IPS-18a (cell line): ENCODE measurements at regions not wholly inside any gene's neighbourhood (a gene's known extent, or its start where the extent isn't known, plus 50 kb on each side); places are given as distances from the start of the nearest gene placed in this dataset.

Experiments
- H3K27ac ChIP-seq: one replicate; pipeline ENCODE4 v1.5.1; 2013; ENCODE audit warnings: low read length
- H3K27me3 ChIP-seq: one replicate; pipeline ENCODE4 v1.6.1; 2013; ENCODE audit warnings: mild to moderate bottlenecking, low read length; ENCODE audit not compliant: control insufficient read depth, insufficient read depth
- H3K36me3 ChIP-seq: one replicate; pipeline ENCODE4 v1.6.1; 2013; ENCODE audit warnings: low read depth, low read length; ENCODE audit not compliant: control insufficient read depth
- H3K4me1 ChIP-seq: one replicate; pipeline ENCODE4 v1.6.1; 2013; ENCODE audit warnings: low read depth, low read length; ENCODE audit not compliant: control insufficient read depth
- H3K4me3 ChIP-seq: one replicate; pipeline ENCODE4 v1.5.1; 2013; ENCODE audit warnings: low read length
- H3K9ac ChIP-seq: one replicate; pipeline ENCODE4 v1.6.1; 2013; ENCODE audit warnings: mild to moderate bottlenecking, low read length, moderate library complexity
- H3K9me3 ChIP-seq: one replicate; pipeline ENCODE4 v1.6.1; 2013; ENCODE audit warnings: low read depth, low read length; ENCODE audit not compliant: control insufficient read depth

GRCh38 chr11:15793043-15793996, 563.0 kb downstream of the SOX6 start:
- H3K36me3 ChIP-seq = no peaks in the 10 kb centered on the region
- no peak overlapping the region for H3K4me3 ChIP-seq
- no peak overlapping the region for H3K9ac ChIP-seq
- H3K4me1 ChIP-seq = no peaks in the 10 kb centered on the region
- H3K27ac ChIP-seq = no peak overlapping the region
- no peaks in the 10 kb centered on the region for H3K27me3 ChIP-seq
- peaks cover 6% of the 10 kb centered on the region for H3K9me3 ChIP-seq

- peaks cover 6% of the 10 kb centered on the region for H3K9me3 ChIP-seq
- no peaks in the 10 kb centered on the region for H3K4me1 ChIP-seq
- H3K27ac ChIP-seq = no peak overlapping the region
- H3K27me3 ChIP-seq = no peaks in the 10 kb centered on the region
- H3K4me3 ChIP-seq = no peak overlapping the region
- no peaks in the 10 kb centered on the region for H3K36me3 ChIP-seq
- H3K9ac ChIP-seq = no peak overlapping the region
Measured at GRCh38 chr11:15794361-15795150, 561.8 kb downstream of the SOX6 start.

DNA sequence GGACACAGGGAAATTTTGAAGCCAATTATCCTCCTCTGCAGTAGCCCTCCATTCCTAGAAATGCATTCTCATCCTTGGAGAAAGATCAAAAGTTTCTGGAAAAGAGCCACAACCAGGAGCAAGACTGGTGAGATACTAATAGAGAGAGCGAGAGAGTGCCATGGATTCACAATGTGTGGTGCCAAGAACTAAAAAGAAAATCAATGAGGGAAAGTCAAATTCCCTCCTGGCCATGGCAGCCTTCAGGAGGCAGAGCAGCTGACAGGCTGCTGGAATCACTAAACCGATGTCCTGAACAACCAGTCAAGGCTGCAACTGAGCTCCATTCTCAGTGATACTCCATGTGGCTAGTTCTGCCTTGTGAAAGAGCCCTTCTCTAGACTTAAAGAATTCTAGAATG, 561.0 kb downstream of the SOX6 start:
- no peaks in the 10 kb centered on the region for H3K36me3 ChIP-seq
- no peaks in the 10 kb centered on the region for H3K27me3 ChIP-seq
- peaks cover 6% of the 10 kb centered on the region for H3K9me3 ChIP-seq
- no peaks in the 10 kb centered on the region for H3K4me1 ChIP-seq
- H3K9ac ChIP-seq = no peak overlapping the region
- H3K27ac ChIP-seq = no peak overlapping the region
- H3K4me3 ChIP-seq = no peak overlapping the region

GRCh38 chr11:15800111-15800800, 556.1 kb downstream of the SOX6 start:
- Histone ChIP-seq H3K9me3 (no peaks in the 10 kb centered on the region), H3K27me3 (no peaks in the 10 kb centered on the region), H3K36me3 (no peaks in the 10 kb centered on the region), H3K4me1 (no peaks in the 10 kb centered on the region), H3K27ac (no peak overlapping the region), H3K4me3 (no peak overlapping the region), H3K9ac (no peak overlapping the region)

DNA sequence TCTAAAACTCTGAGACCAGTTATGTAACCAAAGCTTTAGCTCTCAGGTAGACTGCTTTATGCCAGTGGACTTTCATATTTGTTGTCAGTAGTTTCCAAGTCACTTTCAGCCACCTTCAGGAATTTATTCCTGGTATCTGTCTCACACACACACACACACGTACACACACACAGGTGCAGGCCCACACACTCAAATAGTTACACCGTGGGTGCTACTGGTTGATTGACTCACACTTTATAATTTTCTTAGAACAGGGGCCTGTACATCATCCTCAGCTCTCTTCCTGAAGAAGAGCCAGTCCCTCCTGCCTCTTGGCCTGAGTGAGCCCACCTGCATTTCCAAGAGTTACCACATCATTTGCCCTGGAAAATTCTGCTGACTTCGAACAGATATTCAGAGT, 555.2 kb downstream of the SOX6 start:
- Histone ChIP-seq H3K27me3 (no peaks in the 10 kb centered on the region), H3K9ac (no peak overlapping the region), H3K36me3 (no peaks in the 10 kb centered on the region), H3K27ac (no peak overlapping the region), H3K4me1 (no peaks in the 10 kb centered on the region), H3K9me3 (no peaks in the 10 kb centered on the region), H3K4me3 (no peak overlapping the region)

GRCh38 chr11:15801616-15802015, 554.7 kb downstream of the SOX6 start:
- H3K9ac ChIP-seq = no peak overlapping the region
- no peaks in the 10 kb centered on the region for H3K36me3 ChIP-seq
- H3K27me3 ChIP-seq = no peaks in the 10 kb centered on the region
- H3K4me1 ChIP-seq = no peaks in the 10 kb centered on the region
- H3K27ac ChIP-seq = no peak overlapping the region
- no peak overlapping the region for H3K4me3 ChIP-seq
- no peaks in the 10 kb centered on the region for H3K9me3 ChIP-seq

DNA sequence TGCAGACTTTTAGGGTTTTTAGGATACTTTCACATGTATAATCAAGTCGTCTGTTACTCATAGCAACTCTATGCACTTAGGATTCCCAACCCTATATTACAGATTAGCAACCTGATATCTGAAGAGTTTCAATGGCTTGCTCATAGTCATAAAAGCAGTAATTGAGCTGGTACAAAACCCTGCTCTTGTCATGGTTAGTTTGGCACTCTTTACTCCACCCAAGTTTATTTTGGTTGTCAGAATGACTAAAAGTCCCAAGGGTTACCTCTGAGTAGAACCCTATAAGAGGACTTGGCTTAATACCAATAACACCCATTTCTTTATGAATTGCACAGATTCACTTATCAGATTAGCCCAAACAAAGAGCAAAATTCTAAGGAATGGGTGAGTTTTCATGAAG, 550.6 kb downstream of the SOX6 start:
- Histone ChIP-seq H3K36me3 (no peaks in the 10 kb centered on the region), H3K27ac (no peak overlapping the region), H3K4me3 (no peak overlapping the region), H3K9me3 (no peaks in the 10 kb centered on the region), H3K4me1 (peaks cover 10% of the 10 kb centered on the region), H3K9ac (no peak overlapping the region), H3K27me3 (no peaks in the 10 kb centered on the region)

GRCh38 chr11:15806217-15806616, 550.1 kb downstream of the SOX6 start:
- H3K4me1 ChIP-seq = peaks cover 10% of the 10 kb centered on the region

GRCh38 chr11:15807827-15808226, 548.5 kb downstream of the SOX6 start:
- H3K4me3 ChIP-seq = no peak overlapping the region
- H3K27ac ChIP-seq = no peak overlapping the region
- no peak overlapping the region for H3K9ac ChIP-seq

More at GRCh38 chr11:15806217-15806616, 550.1 kb downstream of the SOX6 start:
- Histone ChIP-seq H3K27me3 (no peaks in the 10 kb centered on the region), H3K9ac (no peak overlapping the region), H3K36me3 (no peaks in the 10 kb centered on the region), H3K27ac (no peak overlapping the region), H3K9me3 (no peaks in the 10 kb centered on the region), H3K4me3 (no peak overlapping the region)

GRCh38 chr11:15810082-15810481, 546.3 kb downstream of the SOX6 start:
- no peaks in the 10 kb centered on the region for H3K27me3 ChIP-seq
- no peak overlapping the region for H3K4me3 ChIP-seq
- H3K27ac ChIP-seq = no peak overlapping the region
- H3K36me3 ChIP-seq = no peaks in the 10 kb centered on the region
- no peak overlapping the region for H3K9ac ChIP-seq
- H3K9me3 ChIP-seq = no peaks in the 10 kb centered on the region
- peaks cover 10% of the 10 kb centered on the region for H3K4me1 ChIP-seq

More at GRCh38 chr11:15807827-15808226, 548.5 kb downstream of the SOX6 start:
- H3K27me3 ChIP-seq = no peaks in the 10 kb centered on the region
- no peaks in the 10 kb centered on the region for H3K36me3 ChIP-seq
- peaks cover 10% of the 10 kb centered on the region for H3K4me1 ChIP-seq
- H3K9me3 ChIP-seq = no peaks in the 10 kb centered on the region

GRCh38 chr11:15810525-15810924, 545.8 kb downstream of the SOX6 start:
- Histone ChIP-seq H3K36me3 (no peaks in the 10 kb centered on the region), H3K4me1 (peaks cover 10% of the 10 kb centered on the region), H3K27ac (no peak overlapping the region), H3K9me3 (no peaks in the 10 kb centered on the region), H3K4me3 (no peak overlapping the region), H3K9ac (no peak overlapping the region), H3K27me3 (no peaks in the 10 kb centered on the region)
